Mucosa of rectum (tissue), 2 donors: ENCODE measurements at regions not wholly inside any gene's neighbourhood (a gene's known extent, or its start where the extent isn't known, plus 50 kb on each side); places are given as distances from the start of the nearest gene placed in this dataset.

ENCODE experiments used
- H3K27ac ChIP-seq, 2 donors: one replicate each; pipeline ENCODE4 v1.7.0; 2013; ENCODE audit warnings: inconsistent platforms in 2 of 2, low read depth in 2 of 2, low read length in 2 of 2
- H3K27me3 ChIP-seq, 2 donors: one replicate each; pipeline ENCODE4 v1.7.0; 2013; ENCODE audit warnings: low read length in 2 of 2; ENCODE audit not compliant: control insufficient read depth in 2 of 2, insufficient read depth in 2 of 2
- H3K36me3 ChIP-seq, 2 donors: one replicate each; pipeline ENCODE4 v1.7.0; 2013; ENCODE audit warnings: low read length in 2 of 2; ENCODE audit not compliant: control insufficient read depth in 2 of 2, insufficient read depth in 2 of 2
- H3K4me1 ChIP-seq, 2 donors: one replicate each; pipeline ENCODE4 v1.7.0; 2013; ENCODE audit warnings: low read length in 2 of 2, mild to moderate bottlenecking in 1 of 2; ENCODE audit not compliant: control insufficient read depth in 2 of 2, insufficient read depth in 2 of 2
- H3K4me3 ChIP-seq, 2 donors: one replicate each; pipeline ENCODE4 v1.7.0; 2013; ENCODE audit warnings: low read length in 2 of 2
- H3K9ac ChIP-seq, 2 donors: one replicate each; pipeline ENCODE4 v1.7.0; 2013; ENCODE audit warnings: low read length in 2 of 2, low read depth in 1 of 2, mild to moderate bottlenecking in 1 of 2
- H3K9me3 ChIP-seq, 2 donors: one replicate each; pipeline ENCODE4 v1.7.0; 2013; ENCODE audit warnings: low read length in 2 of 2; ENCODE audit not compliant: control insufficient read depth in 2 of 2
- donor health status: healthy.
- donor health status: Normal muscosa, but diverticular disease.

DNA sequence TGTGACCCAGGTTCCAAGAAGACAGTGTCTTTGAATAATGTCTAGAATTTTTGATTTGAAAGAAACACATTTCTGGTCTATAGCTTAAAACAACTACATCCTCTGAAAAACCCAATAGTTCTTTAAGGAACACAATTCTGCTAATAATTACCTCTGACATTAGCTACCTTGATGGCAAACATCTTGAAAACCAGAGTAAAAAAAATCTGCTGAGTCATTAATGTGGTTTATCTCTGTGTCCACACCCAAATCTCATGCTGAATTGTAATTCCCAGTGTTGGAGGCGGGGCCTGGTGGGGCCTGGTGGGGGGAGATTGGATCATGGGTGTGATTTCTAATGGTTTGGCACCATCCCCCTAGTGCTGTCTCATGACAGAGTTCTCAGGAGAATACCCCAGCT lies 1233.8 kb downstream of the NLGN4X start:
- Histone ChIP-seq H3K36me3 (no peaks in the 10 kb centered on the region), H3K4me1 (no peaks in the 10 kb centered on the region), H3K4me3 (no peak overlapping the region), H3K9me3 (no peaks in the 10 kb centered on the region), H3K27me3 (no peaks in the 10 kb centered on the region), H3K9ac (no peak overlapping the region), H3K27ac (no peak overlapping the region)

DNA sequence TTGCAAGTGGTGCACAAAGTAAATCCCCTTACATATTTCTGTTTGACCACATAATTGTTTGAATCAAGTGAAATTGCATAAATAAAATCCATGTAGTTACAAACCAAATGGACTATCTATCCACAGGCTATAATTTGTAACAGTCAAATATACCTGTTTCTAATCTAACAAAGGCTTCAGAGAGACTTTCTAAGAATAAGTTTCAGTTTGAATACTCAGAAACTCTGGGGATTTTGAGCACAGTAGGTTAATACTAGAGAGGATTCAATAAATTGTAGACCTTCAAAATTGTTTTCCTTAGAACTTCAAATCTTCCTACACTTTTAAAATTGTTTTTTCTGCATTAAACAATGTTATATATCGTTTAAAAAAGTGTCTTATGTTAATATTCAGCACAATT lies 1250.1 kb downstream of the NLGN4X start:
- Histone ChIP-seq H3K4me1 (no peaks in the 10 kb centered on the region), H3K9ac (no peak overlapping the region), H3K27ac (no peak overlapping the region), H3K9me3 (peaks cover 0 to 3% of the 10 kb centered on the region in 2 donors), H3K36me3 (no peaks in the 10 kb centered on the region), H3K27me3 (no peaks in the 10 kb centered on the region), H3K4me3 (no peak overlapping the region)

DNA sequence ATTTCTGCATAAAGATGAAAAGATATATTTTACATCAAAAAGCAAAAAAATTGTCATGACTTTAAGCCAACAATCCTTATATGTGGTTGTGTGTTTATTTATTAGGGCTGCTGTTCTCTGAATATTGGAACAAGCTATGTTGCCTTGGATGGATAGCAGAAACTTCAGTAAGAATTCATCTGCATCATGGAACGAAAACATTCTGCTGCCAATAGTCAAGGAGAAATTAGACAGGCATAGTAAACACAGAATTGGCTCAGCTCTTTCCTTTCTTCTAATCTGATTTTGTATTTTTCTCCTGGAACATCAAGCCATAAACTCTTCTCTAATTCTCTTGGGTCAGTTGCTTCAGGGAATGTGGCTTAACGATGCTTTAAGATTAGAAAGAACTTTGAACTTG lies 1257.0 kb downstream of the NLGN4X start:
- Histone ChIP-seq H3K4me3 (no peak overlapping the region), H3K9me3 (peaks cover 0 to 7% of the 10 kb centered on the region in 2 donors), H3K27me3 (no peaks in the 10 kb centered on the region), H3K9ac (no peak overlapping the region), H3K27ac (no peak overlapping the region), H3K4me1 (no peaks in the 10 kb centered on the region), H3K36me3 (no peaks in the 10 kb centered on the region)

DNA sequence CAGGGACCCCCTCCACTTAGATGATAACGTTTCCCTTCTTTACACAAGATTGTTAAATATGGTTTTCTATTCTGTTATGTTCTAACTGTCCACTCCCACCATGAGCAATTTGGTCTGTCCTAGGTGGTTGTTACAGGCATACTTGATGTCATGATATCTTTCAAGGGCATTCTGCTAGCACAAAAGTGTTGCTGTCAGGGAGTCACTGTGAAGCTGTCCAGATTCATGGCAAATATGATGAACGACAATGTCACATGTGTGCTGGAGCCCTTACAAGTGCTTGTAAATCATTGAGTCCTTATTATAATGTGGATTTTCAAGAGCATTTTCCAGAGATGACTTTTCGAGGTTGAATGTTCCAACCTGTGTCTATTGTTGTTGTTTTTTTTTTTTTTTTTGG lies 1250.7 kb upstream of the PRKX start:
- H3K4me3 ChIP-seq, result no peak overlapping the region
- no peaks in the 10 kb centered on the region for H3K36me3 ChIP-seq
- H3K4me1 ChIP-seq, result no peaks in the 10 kb centered on the region
- H3K27me3 ChIP-seq, result no peaks in the 10 kb centered on the region
- H3K9me3 ChIP-seq, result peaks cover 0 to 4% of the 10 kb centered on the region in 2 donors
- no peak overlapping the region for H3K9ac ChIP-seq
- no peak overlapping the region for H3K27ac ChIP-seq

DNA sequence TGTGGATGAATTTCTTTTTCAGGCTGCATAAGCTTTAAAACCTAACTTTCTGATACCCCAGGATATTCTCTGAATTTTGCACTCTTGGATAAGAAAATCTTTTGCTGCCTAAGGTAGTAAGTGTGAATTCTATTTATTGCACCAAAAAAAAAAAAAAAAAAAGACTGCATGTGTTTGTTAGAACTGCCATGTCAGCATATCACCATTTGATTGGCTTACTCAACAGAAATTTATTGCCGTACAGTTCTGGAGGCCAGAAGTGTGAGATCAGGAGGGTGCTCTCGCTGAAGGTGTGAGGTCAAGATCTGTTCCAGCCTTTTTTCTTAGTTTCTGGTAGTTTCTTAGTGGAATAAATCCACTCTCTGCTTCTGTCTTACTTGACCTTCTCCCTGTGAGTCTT lies 1250.0 kb upstream of the PRKX start:
- no peak overlapping the region for H3K27ac ChIP-seq
- peaks cover 0 to 4% of the 10 kb centered on the region in 2 donors for H3K9me3 ChIP-seq
- no peak overlapping the region for H3K4me3 ChIP-seq
- no peak overlapping the region for H3K9ac ChIP-seq
- no peaks in the 10 kb centered on the region for H3K27me3 ChIP-seq
- no peaks in the 10 kb centered on the region for H3K4me1 ChIP-seq
- H3K36me3 ChIP-seq, result no peaks in the 10 kb centered on the region

DNA sequence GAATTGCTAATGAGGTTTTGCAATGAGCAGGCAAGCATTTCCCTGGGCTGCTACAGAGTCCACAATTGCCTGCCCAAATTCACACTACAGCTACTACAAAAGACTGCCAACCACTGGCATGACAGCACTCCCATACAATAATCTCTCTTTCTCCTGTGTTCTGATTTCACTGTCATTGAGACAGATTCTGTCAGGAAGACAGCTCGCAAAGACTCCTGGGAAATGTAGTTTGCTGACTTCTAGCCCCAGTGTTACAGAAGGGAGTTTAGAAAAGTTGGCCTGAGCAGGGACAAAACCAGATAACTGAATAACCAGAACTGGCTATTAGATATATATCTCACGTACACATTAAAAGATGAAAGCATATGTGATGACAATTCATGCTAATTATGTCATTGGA lies 1231.3 kb upstream of the PRKX start:
- Histone ChIP-seq H3K27me3 (no peaks in the 10 kb centered on the region), H3K9me3 (no peaks in the 10 kb centered on the region), H3K27ac (no peak overlapping the region), H3K4me1 (no peaks in the 10 kb centered on the region), H3K9ac (no peak overlapping the region), H3K4me3 (no peak overlapping the region), H3K36me3 (no peaks in the 10 kb centered on the region)

DNA sequence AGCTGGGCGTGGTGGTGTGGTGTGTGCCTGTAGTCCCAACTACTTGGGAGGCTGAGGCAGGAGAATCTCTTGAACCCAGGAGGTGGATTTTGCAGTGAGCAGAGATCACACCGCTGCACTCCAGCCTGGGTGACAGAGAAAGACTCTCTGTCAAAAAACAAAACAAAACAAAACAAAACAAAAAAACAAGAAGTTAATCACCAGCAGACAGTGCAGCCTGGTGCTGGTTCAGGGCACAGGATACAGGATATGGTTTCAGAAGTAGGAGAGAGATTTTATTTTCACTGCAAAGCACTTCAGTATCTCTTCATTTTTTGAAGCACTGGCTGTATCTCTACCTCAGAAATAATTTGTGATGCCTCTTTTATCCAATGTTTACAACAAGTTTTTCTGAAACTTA lies 1222.9 kb upstream of the PRKX start:
- no peaks in the 10 kb centered on the region for H3K4me1 ChIP-seq
- H3K27ac ChIP-seq, result no peak overlapping the region
- H3K9me3 ChIP-seq, result no peaks in the 10 kb centered on the region
- H3K36me3 ChIP-seq, result no peaks in the 10 kb centered on the region
- H3K9ac ChIP-seq, result no peak overlapping the region
- H3K27me3 ChIP-seq, result no peaks in the 10 kb centered on the region
- no peak overlapping the region for H3K4me3 ChIP-seq

DNA sequence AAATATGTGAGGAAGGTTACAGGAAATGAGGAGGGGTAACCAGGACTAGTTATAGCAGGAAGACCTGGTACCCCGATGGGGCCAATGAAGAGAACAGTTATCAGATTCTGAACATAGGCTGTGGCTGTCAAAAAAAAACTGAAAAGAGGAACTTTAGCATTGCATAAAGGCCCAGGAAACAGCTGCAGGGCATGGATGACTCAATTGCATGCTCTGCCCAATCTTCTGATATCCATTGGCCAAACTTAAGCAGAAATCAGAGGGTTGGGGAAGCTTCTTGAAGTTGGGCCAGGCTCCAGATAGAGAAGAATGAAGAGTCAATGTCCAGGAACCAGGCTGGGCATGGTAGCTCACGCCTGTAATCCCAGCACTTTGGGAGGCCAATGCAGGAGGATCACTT lies 1222.4 kb upstream of the PRKX start:
- Histone ChIP-seq H3K9ac (no peak overlapping the region), H3K36me3 (no peaks in the 10 kb centered on the region), H3K9me3 (no peaks in the 10 kb centered on the region), H3K27me3 (no peaks in the 10 kb centered on the region), H3K4me3 (no peak overlapping the region), H3K4me1 (no peaks in the 10 kb centered on the region), H3K27ac (no peak overlapping the region)

DNA sequence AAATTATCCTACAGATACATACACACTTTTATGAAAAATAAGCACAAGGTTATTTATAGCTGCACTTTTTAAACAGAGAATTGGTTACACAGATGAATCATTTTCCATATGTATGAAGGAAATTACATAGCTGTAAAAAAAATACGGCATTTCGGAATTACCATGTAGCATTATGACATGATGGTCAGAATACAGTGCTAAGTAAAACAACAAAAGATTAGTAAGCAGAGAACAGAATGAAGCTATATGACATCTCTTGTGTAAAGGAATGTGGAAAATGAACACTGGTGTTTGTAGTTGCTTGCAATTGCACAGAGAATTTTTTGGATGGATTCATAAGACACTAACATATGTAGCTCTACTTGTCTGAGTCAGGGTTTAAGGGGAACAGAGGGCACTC lies 1222.0 kb upstream of the PRKX start:
- no peak overlapping the region for H3K9ac ChIP-seq
- H3K4me1 ChIP-seq, result no peaks in the 10 kb centered on the region
- no peak overlapping the region for H3K27ac ChIP-seq
- no peaks in the 10 kb centered on the region for H3K36me3 ChIP-seq
- no peaks in the 10 kb centered on the region for H3K27me3 ChIP-seq
- H3K9me3 ChIP-seq, result no peaks in the 10 kb centered on the region
- H3K4me3 ChIP-seq, result no peak overlapping the region

DNA sequence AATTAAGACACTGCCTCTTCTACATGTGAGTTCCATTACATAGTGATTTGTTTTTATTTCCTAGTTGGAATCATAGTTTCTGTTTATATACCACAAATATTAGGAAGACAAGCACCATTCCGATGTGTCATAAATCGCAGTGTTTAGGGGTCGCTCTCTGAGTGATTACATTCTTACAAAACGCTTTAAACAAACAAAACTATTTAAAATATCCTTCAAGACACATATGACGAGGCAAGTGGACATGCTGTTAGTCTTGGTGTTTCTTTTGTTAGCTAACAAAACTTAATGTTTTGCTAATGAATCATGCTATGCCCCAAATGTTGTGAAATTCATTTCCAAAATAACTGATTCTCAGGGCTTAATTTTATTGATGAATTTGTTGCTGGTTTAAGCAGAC lies 1219.3 kb upstream of the PRKX start:
- Histone ChIP-seq H3K9me3 (no peaks in the 10 kb centered on the region), H3K27me3 (no peaks in the 10 kb centered on the region), H3K27ac (no peak overlapping the region), H3K4me3 (no peak overlapping the region), H3K4me1 (no peaks in the 10 kb centered on the region), H3K36me3 (no peaks in the 10 kb centered on the region), H3K9ac (no peak overlapping the region)

DNA sequence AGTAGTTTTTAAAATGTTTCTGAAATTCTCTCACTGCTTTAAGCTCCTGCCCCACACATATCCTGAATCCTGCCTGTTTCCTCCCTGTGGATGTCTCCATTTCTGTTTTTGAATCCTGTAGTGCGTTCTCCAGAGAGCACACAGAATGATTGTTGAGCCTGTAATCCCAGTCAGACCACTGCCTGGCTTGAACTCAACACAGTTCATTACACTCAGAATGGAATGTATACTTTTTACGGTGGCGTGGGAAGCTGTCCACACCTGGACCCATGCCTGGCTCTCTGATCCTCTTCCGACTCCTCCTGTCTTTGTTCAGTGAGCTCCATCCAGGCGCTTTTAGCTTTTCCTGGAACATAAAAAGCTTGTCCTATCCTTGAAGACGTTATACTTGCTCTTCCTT lies 1217.0 kb upstream of the PRKX start:
- H3K27me3 ChIP-seq, result no peaks in the 10 kb centered on the region
- H3K36me3 ChIP-seq, result no peaks in the 10 kb centered on the region
- H3K27ac ChIP-seq, result no peak overlapping the region
- H3K4me3 ChIP-seq, result no peak overlapping the region
- H3K4me1 ChIP-seq, result no peaks in the 10 kb centered on the region
- H3K9me3 ChIP-seq, result no peaks in the 10 kb centered on the region
- H3K9ac ChIP-seq, result no peak overlapping the region
